ENCODE measurements at regions not wholly inside any gene's neighbourhood (a gene's known extent, or its start where the extent isn't known, plus 50 kb on each side); places are given as distances from the start of the nearest gene placed in this dataset.
A peak's percentile ranks its signal among the peaks of the same experiment; 100 is the strongest.
"Not testable (repeated sequence)": the region's sequence is repeated elsewhere in the genome, so short reads cannot be mapped to it uniquely, and the experiment has no call there.

DNA sequence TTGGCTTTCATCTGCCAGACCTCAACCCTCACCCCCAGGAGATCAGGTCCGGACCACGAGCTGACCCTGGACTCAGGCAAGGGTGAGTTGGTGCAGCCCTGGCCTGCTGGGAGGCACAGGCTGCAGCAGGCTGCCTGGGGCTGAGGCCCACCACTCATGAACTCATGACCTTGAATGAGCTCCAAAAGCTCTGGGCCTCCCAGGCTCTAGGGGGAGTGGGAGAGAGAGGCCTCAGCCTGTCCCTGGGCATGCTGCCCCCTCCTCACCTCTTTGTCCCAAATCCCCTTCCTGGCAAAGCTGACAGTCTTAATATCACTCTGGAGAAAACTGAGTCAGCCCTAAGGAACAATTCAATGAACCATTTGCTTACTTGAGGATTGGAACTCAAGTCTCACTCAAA is 89.8 kb downstream of the NSUN5 start:
- not testable (repeated sequence) for H3K79me2 ChIP-seq (ENCODE audit: control insufficient read depth, insufficient read depth, low read length); H3K4me3 ChIP-seq (replicated peaks in 1 of 4; ENCODE audit: control extremely low read depth in 1 of 4, insufficient read depth in 1 of 4, low read depth in 3 of 4, low read length in 4 of 4)

DNA sequence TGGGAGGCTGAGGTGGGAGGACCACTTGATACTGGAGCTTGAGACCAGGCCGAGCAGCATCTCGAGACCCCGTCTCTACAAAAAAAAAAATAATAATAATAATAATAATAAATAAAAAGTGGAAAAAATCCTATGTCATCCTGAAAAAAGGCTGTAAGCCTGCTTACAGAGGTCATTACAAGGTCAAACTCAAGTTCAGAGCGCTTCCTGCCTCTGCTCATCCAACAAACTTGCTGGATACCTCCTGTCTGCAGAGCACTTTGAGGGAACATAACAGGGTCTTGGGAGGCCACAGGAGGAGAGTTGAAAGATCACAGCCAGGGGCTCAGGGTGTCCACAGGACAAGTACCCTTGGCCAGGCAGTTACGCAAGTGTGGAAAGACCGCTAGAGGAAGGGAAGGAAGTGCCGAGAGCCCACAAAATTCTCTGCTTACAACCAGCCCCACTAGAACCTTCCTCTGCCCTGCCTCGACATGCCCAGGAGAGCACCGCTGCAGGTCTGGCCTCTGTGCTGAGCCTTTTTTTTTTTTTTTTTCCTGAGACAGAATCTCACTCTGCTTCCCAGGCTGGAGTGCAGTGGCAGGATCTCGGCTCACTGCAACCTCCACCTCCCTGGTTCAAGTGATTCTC is 92.5 kb downstream of the NSUN5 start:
- not testable (repeated sequence) for DNase-seq (ENCODE audit: low read depth in 2 of 2); H2AFZ ChIP-seq (ENCODE audit: low read length); H3K9ac ChIP-seq (ENCODE audit: insufficient read depth, low read length); H3K4me3 ChIP-seq (replicated peaks in 1 of 4; ENCODE audit: control extremely low read depth in 1 of 4, insufficient read depth in 1 of 4, low read depth in 3 of 4, low read length in 4 of 4); H4K20me1 ChIP-seq (ENCODE audit: control insufficient read depth, extremely low read depth, insufficient read depth, low read length); H3K27ac ChIP-seq (ENCODE audit: insufficient read depth, low read length); H3K36me3 ChIP-seq (ENCODE audit: control insufficient read depth, insufficient read depth, low read length); H3K4me1 ChIP-seq (ENCODE audit: control insufficient read depth, extremely low read depth, insufficient read depth, low read length); H3K9me3 ChIP-seq (ENCODE audit: control insufficient read depth, insufficient read depth, low read depth, low read length); H3K79me2 ChIP-seq (ENCODE audit: control insufficient read depth, insufficient read depth, low read length); H3K4me2 ChIP-seq (ENCODE audit: extremely low read depth, insufficient read depth, low read length); H3K27me3 ChIP-seq (ENCODE audit: control insufficient read depth, insufficient read depth, low read length)

More for the DNA sequence above, 89.8 kb downstream of the NSUN5 start:
- H4K20me1 ChIP-seq (ENCODE audit: control insufficient read depth, extremely low read depth, insufficient read depth, low read length); H3K27me3 ChIP-seq (ENCODE audit: control insufficient read depth, insufficient read depth, low read length); H2AFZ ChIP-seq (ENCODE audit: low read length); H3K4me1 ChIP-seq (ENCODE audit: control insufficient read depth, extremely low read depth, insufficient read depth, low read length); H3K4me2 ChIP-seq (ENCODE audit: extremely low read depth, insufficient read depth, low read length); H3K9ac ChIP-seq (ENCODE audit: insufficient read depth, low read length); H3K36me3 ChIP-seq (ENCODE audit: control insufficient read depth, insufficient read depth, low read length); H3K9me3 ChIP-seq (ENCODE audit: control insufficient read depth, insufficient read depth, low read depth, low read length); DNase-seq (ENCODE audit: low read depth in 2 of 2); H3K27ac ChIP-seq (ENCODE audit: insufficient read depth, low read length): not testable (repeated sequence)

DNA sequence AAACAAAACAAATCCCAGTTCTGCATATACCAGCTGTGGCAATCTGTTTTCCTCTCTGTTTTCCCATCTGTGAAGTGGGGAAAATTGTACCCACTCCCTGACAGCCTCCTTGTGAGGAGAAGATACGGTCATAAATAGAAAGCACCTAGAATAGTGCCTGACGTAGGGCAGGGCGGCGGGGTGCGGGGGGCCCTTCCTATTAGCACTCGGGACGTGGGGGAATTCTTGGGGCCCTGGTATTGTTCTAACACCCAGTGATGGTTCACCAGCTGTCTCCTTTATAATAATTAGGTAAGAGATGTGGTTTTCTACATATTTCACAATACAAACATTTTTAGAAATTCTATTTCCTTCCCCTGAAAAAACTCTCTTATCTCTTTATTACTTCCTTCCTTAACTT is 93.4 kb downstream of the NSUN5 start:
- H3K79me2 ChIP-seq (ENCODE audit: control insufficient read depth, insufficient read depth, low read length); H3K9me3 ChIP-seq (ENCODE audit: control insufficient read depth, insufficient read depth, low read depth, low read length); H3K36me3 ChIP-seq (ENCODE audit: control insufficient read depth, insufficient read depth, low read length); H3K4me1 ChIP-seq (ENCODE audit: control insufficient read depth, extremely low read depth, insufficient read depth, low read length); DNase-seq (ENCODE audit: low read depth in 2 of 2); H3K9ac ChIP-seq (ENCODE audit: insufficient read depth, low read length); H2AFZ ChIP-seq (ENCODE audit: low read length); H3K27ac ChIP-seq (ENCODE audit: insufficient read depth, low read length); H3K27me3 ChIP-seq (ENCODE audit: control insufficient read depth, insufficient read depth, low read length); H3K4me2 ChIP-seq (ENCODE audit: extremely low read depth, insufficient read depth, low read length); H3K4me3 ChIP-seq (replicated peaks in 1 of 4; ENCODE audit: control extremely low read depth in 1 of 4, insufficient read depth in 1 of 4, low read depth in 3 of 4, low read length in 4 of 4); H4K20me1 ChIP-seq (ENCODE audit: control insufficient read depth, extremely low read depth, insufficient read depth, low read length): not testable (repeated sequence)

DNA sequence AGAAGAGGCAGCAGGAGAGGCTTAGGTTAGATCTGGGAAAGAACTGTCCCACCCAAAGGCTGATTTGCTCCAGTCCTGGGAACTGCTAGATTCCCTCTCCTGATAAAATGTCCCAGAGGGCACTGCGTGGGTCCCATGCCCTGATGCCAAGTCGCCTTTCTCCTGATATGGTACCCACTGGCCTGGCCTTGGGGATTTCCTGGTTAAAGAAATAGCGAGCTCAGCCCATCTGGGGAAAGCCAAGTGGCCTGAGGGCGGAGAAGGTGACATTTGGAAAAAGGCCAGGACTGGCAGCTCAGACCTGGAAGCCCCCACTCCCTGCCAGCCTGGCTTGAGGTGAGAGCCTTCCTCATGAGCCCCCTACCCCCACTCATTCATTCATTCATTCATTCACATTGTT is 94.2 kb downstream of the NSUN5 start:
- DNase-seq (ENCODE audit: low read depth in 2 of 2); H3K4me2 ChIP-seq (ENCODE audit: extremely low read depth, insufficient read depth, low read length): not testable (repeated sequence)

DNA sequence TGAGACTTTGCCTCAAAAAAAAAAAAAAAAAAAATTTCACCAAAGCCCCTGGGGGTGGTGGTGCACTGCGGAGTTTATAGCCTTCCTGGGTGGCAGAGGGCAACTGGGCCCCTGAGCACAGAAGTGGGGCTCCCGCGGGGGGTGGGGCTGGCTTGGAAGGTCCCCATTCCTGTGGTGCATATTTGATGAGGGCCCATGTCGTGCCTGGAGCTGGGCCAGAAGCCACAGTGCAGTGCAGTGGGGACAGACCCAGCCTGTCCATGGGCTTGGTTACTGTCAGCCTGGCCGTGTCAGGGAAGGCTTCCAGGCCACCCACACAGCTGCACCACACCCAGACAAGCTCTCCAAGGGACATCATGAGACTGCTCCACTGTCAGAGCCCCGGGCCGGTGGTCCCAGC is 95.5 kb downstream of the NSUN5 start:
- not testable (repeated sequence) for H3K9me3 ChIP-seq (ENCODE audit: control insufficient read depth, insufficient read depth, low read depth, low read length); H3K36me3 ChIP-seq (ENCODE audit: control insufficient read depth, insufficient read depth, low read length); H3K4me3 ChIP-seq (replicated peaks in 1 of 4; ENCODE audit: control extremely low read depth in 1 of 4, insufficient read depth in 1 of 4, low read depth in 3 of 4, low read length in 4 of 4); H3K27me3 ChIP-seq (ENCODE audit: control insufficient read depth, insufficient read depth, low read length); H4K20me1 ChIP-seq (ENCODE audit: control insufficient read depth, extremely low read depth, insufficient read depth, low read length); H2AFZ ChIP-seq (ENCODE audit: low read length); H3K4me2 ChIP-seq (ENCODE audit: extremely low read depth, insufficient read depth, low read length); H3K27ac ChIP-seq (ENCODE audit: insufficient read depth, low read length); H3K4me1 ChIP-seq (ENCODE audit: control insufficient read depth, extremely low read depth, insufficient read depth, low read length); H3K9ac ChIP-seq (ENCODE audit: insufficient read depth, low read length); H3K79me2 ChIP-seq (ENCODE audit: control insufficient read depth, insufficient read depth, low read length); DNase-seq (ENCODE audit: low read depth in 2 of 2)

More for the DNA sequence above, 94.2 kb downstream of the NSUN5 start:
- not testable (repeated sequence) for H4K20me1 ChIP-seq (ENCODE audit: control insufficient read depth, extremely low read depth, insufficient read depth, low read length); H3K4me1 ChIP-seq (ENCODE audit: control insufficient read depth, extremely low read depth, insufficient read depth, low read length); H3K9ac ChIP-seq (ENCODE audit: insufficient read depth, low read length); H3K27me3 ChIP-seq (ENCODE audit: control insufficient read depth, insufficient read depth, low read length); H3K79me2 ChIP-seq (ENCODE audit: control insufficient read depth, insufficient read depth, low read length); H2AFZ ChIP-seq (ENCODE audit: low read length); H3K9me3 ChIP-seq (ENCODE audit: control insufficient read depth, insufficient read depth, low read depth, low read length); H3K36me3 ChIP-seq (ENCODE audit: control insufficient read depth, insufficient read depth, low read length); H3K27ac ChIP-seq (ENCODE audit: insufficient read depth, low read length); H3K4me3 ChIP-seq (replicated peaks in 1 of 4; ENCODE audit: control extremely low read depth in 1 of 4, insufficient read depth in 1 of 4, low read depth in 3 of 4, low read length in 4 of 4)

DNA sequence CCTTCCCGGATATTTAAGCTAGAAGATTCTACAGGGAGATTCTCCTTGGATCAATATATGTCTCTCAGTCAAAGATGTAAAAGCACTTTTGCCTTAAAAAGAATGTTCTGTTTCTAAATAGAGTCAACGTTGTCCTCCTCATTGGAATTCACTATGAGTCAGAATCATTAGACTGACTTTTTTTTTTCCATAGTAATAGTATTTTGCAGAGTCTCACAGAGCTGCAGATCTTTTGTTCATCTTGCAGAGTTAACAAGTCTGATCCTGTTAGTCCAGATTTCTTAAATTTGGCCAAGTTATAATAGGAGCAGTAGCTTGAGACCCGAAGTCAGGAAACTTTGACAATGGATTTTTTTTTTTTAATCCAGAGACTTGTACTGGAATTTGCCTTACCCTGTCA is 103.0 kb downstream of the NSUN5 start:
- not testable (repeated sequence) for H3K79me2 ChIP-seq (ENCODE audit: control insufficient read depth, insufficient read depth, low read length); H3K4me1 ChIP-seq (ENCODE audit: control insufficient read depth, extremely low read depth, insufficient read depth, low read length); H3K4me3 ChIP-seq (replicated peaks in 1 of 4; ENCODE audit: control extremely low read depth in 1 of 4, insufficient read depth in 1 of 4, low read depth in 3 of 4, low read length in 4 of 4); H3K27me3 ChIP-seq (ENCODE audit: control insufficient read depth, insufficient read depth, low read length); H2AFZ ChIP-seq (ENCODE audit: low read length); H3K4me2 ChIP-seq (ENCODE audit: extremely low read depth, insufficient read depth, low read length); DNase-seq (ENCODE audit: low read depth in 2 of 2); H4K20me1 ChIP-seq (ENCODE audit: control insufficient read depth, extremely low read depth, insufficient read depth, low read length); H3K9ac ChIP-seq (ENCODE audit: insufficient read depth, low read length); H3K36me3 ChIP-seq (ENCODE audit: control insufficient read depth, insufficient read depth, low read length); H3K9me3 ChIP-seq (ENCODE audit: control insufficient read depth, insufficient read depth, low read depth, low read length); H3K27ac ChIP-seq (ENCODE audit: insufficient read depth, low read length)

DNA sequence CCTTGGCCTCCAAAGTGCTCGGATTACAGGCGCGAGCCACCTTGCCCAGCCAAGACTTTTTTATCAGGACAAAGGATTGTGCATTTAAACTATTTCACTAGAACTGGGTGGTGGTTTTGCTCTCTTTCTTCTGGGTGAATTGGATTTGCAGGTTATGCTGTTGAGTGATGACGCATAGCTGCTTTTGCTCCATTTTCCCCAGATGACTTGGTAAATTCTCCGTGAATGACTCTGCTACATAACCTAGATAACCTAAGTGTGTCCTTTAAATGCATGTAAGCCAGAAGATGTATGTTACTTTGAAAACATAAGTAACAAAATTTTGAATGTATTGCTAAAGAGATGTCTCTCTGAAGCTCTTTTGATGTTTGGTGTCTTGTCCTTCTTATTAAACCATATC is 103.7 kb downstream of the NSUN5 start:
- DNase-seq (ENCODE audit: low read depth in 2 of 2): peak in 1 of 2 donors; percentile 96
- not testable (repeated sequence) for H3K9me3 ChIP-seq (ENCODE audit: control insufficient read depth, insufficient read depth, low read depth, low read length); H3K9ac ChIP-seq (ENCODE audit: insufficient read depth, low read length); H3K79me2 ChIP-seq (ENCODE audit: control insufficient read depth, insufficient read depth, low read length); H4K20me1 ChIP-seq (ENCODE audit: control insufficient read depth, extremely low read depth, insufficient read depth, low read length); H3K27me3 ChIP-seq (ENCODE audit: control insufficient read depth, insufficient read depth, low read length); H3K27ac ChIP-seq (ENCODE audit: insufficient read depth, low read length); H3K4me3 ChIP-seq (replicated peaks in 1 of 4; ENCODE audit: control extremely low read depth in 1 of 4, insufficient read depth in 1 of 4, low read depth in 3 of 4, low read length in 4 of 4); H3K4me1 ChIP-seq (ENCODE audit: control insufficient read depth, extremely low read depth, insufficient read depth, low read length); H2AFZ ChIP-seq (ENCODE audit: low read length); H3K4me2 ChIP-seq (ENCODE audit: extremely low read depth, insufficient read depth, low read length); H3K36me3 ChIP-seq (ENCODE audit: control insufficient read depth, insufficient read depth, low read length)

All from fibroblast of lung (primary cell).